Uterus (tissue), 2 donors: ENCODE measurements at regions not wholly inside any gene's neighbourhood (a gene's known extent, or its start where the extent isn't known, plus 50 kb on each side); places are given as distances from the start of the nearest gene placed in this dataset.

ENCODE experiments used
- POLR2A ChIP-seq, 2 donors: fragments of 450-650 bp; IDR thresholded peaks; one replicate each; pipeline ENCODE4 v1.6.1; 2016; ENCODE audit warnings: antibody characterized with exemption in 2 of 2, mild to moderate bottlenecking in 1 of 2, moderate library complexity in 1 of 2
- TF ChIP-seq, protein P1 (sequence below), 4 experiments: fragments of 200-600 bp in 2 of 4; fragments of 450-650 bp in 2 of 4; sonication (generic) in 2 of 4; IDR thresholded peaks; one replicate each; pipeline ENCODE4 v1.5.1; 2016 to 2019; ENCODE audit warnings: antibody characterized with exemption in 4 of 4, mild to moderate bottlenecking in 2 of 4, moderate library complexity in 1 of 4

DNA sequence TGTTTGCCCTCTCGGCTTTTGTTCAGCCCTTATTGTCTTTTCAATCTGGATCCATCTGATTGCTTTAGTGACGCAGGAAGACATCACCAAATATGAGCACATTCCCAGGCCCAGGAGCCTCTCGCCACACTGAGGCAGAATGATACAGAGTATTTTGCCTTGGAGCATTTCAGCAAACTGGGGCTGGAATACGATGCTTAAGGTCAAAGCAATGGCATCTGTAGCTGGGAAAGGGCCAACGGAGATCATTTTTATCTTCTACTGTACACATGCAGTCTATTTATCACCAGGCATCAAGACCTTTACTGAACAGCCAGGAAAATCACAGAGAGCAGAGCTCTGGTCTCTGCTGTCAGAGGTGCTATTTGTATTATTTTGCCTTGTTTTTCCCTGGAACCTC, 655.3 kb downstream of the RNF144B start:
- TF ChIP-seq POLR2A (IDR thresholded peaks at IDR 0.05): no peak
- TF ChIP-seq, protein P1, sequence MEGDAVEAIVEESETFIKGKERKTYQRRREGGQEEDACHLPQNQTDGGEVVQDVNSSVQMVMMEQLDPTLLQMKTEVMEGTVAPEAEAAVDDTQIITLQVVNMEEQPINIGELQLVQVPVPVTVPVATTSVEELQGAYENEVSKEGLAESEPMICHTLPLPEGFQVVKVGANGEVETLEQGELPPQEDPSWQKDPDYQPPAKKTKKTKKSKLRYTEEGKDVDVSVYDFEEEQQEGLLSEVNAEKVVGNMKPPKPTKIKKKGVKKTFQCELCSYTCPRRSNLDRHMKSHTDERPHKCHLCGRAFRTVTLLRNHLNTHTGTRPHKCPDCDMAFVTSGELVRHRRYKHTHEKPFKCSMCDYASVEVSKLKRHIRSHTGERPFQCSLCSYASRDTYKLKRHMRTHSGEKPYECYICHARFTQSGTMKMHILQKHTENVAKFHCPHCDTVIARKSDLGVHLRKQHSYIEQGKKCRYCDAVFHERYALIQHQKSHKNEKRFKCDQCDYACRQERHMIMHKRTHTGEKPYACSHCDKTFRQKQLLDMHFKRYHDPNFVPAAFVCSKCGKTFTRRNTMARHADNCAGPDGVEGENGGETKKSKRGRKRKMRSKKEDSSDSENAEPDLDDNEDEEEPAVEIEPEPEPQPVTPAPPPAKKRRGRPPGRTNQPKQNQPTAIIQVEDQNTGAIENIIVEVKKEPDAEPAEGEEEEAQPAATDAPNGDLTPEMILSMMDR (IDR thresholded peaks at IDR 0.05): no peak
